Fibroblast of lung (primary cell): ENCODE measurements at regions not wholly inside any gene's neighbourhood (a gene's known extent, or its start where the extent isn't known, plus 50 kb on each side); places are given as distances from the start of the nearest gene placed in this dataset.

Experiments
- CTCF ChIP-seq, 2 donors: IDR thresholded peaks in 1 of 2; conservative IDR thresholded peaks in 1 of 2; 1 replicate in 1 of 2; 2 replicates in 1 of 2; pipeline ENCODE4 v1.5.1; 2011 to 2012; ENCODE audit warnings: low read length in 2 of 2, control low read depth in 1 of 2, inconsistent platforms in 1 of 2, low read depth in 1 of 2, mild to moderate bottlenecking in 1 of 2
- EZH2 ChIP-seq: IDR thresholded peaks from 2 replicates; pipeline ENCODE4 v1.5.1; 2012; ENCODE audit warnings: low read length, control low read depth, mild to moderate bottlenecking; ENCODE audit errors: missing control alignments

- TF ChIP-seq EZH2 (no peak), CTCF (conservative IDR thresholded peaks at IDR 0.05 in 1 of 2, IDR thresholded peaks at IDR 0.05 in 1 of 2; ENCODE audit: low read depth in 1 of 2, low read length in 2 of 2) (no peak)
These were observed 227.5 kb upstream of the ZC3H12C start for GRCh38 chr11:109865548-109866186.
